Gastroesophageal sphincter (tissue), 4 donors: ENCODE measurements at regions not wholly inside any gene's neighbourhood (a gene's known extent, or its start where the extent isn't known, plus 50 kb on each side); places are given as distances from the start of the nearest gene placed in this dataset.

ENCODE experiments used
- ATAC-seq: fragments of 150-250 bp; one replicate; pipeline ENCODE4 v1.9.1; 2016; ENCODE audit warnings: mild to moderate bottlenecking, moderate library complexity
- H3K27ac ChIP-seq, 4 donors: fragments of 200-600 bp; sonication (generic) in 3 of 4; 1 replicate in 3 of 4; 2 replicates in 1 of 4; pipeline ENCODE4 v1.5.1; 2016 to 2019
- H3K27me3 ChIP-seq: fragments of 200-600 bp; sonication (generic); one replicate; pipeline ENCODE4 v1.5.1; 2019
- H3K36me3 ChIP-seq, 2 donors: fragments of 200-600 bp; sonication (generic); one replicate each; pipeline ENCODE4 v1.5.1; 2019; ENCODE audit warnings: control low read depth in 1 of 2
- H3K4me1 ChIP-seq, 3 donors: fragments of 200-600 bp; sonication (generic); 1 replicate in 2 of 3; 2 replicates in 1 of 3; pipeline ENCODE4 v1.5.1; 2016 to 2019; ENCODE audit warnings: control low read depth in 2 of 3
- H3K4me3 ChIP-seq, 2 donors: fragments of 200-600 bp; sonication (generic); one replicate each; pipeline ENCODE4 v1.5.1; 2019; ENCODE audit warnings: mild to moderate bottlenecking in 1 of 2, moderate library complexity in 1 of 2
- H3K9me3 ChIP-seq, 3 donors: fragments of 200-600 bp; sonication (generic); one replicate each; pipeline ENCODE4 v1.5.1; 2017 to 2019; ENCODE audit warnings: control low read depth in 2 of 3
- EP300 ChIP-seq: sonication (generic); formaldehyde crosslinking; IDR thresholded peaks from one replicate; pipeline ENCODE4 v1.6.1; 2017; ENCODE audit warnings: antibody characterized with exemption, mild to moderate bottlenecking
- POLR2A ChIP-seq, 2 donors: fragments of 450-650 bp; IDR thresholded peaks; one replicate each; pipeline ENCODE4 v1.6.1; 2017; ENCODE audit warnings: antibody characterized with exemption in 2 of 2, mild to moderate bottlenecking in 2 of 2, moderate library complexity in 1 of 2
- POLR2AphosphoS5 ChIP-seq: sonication (generic); formaldehyde crosslinking; IDR thresholded peaks from one replicate; pipeline ENCODE4 v1.6.1; 2017; ENCODE audit warnings: antibody characterized with exemption
- WGBS, 2 donors: methylation state at CpG; one replicate each; pipeline ENCODE4 v1.1.5; 2018; ENCODE audit warnings: low coverage in 1 of 2; 5-methylcytosine and 5-hydroxymethylcytosine counted together
- TF ChIP-seq, protein P1 (sequence below), 4 experiments: fragments of 200-600 bp in 2 of 4; fragments of 450-650 bp in 2 of 4; sonication (generic) in 1 of 4; IDR thresholded peaks; one replicate each; pipeline ENCODE4 v1.5.1; 2017 to 2019; ENCODE audit warnings: antibody characterized with exemption in 4 of 4, mild to moderate bottlenecking in 2 of 4, moderate library complexity in 2 of 4

DNA sequence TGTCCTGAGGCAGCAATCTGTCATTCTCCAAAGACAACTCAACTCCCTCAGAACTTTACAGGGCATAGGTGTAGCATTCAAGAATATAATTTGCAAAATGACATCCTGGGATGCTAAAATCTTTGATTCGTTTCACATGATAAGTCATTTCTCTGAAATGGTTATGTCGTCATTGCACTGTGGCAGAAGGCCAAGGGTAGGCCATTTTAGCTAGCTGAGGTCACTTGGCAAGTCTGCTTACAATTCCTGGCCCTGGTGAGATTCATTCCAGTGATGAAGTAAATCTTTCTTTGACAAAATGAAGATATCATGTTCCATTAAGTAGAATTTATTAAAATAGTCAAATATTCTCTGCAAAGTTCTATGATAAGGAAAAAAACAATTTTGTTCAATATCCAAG is 1410.3 kb upstream of the LRRTM1 start:
- Histone ChIP-seq H3K36me3 (no peaks in the 10 kb centered on the region), H3K27ac (no peak overlapping the region), H3K27me3 (no peaks in the 10 kb centered on the region), H3K4me3 (no peak overlapping the region), H3K9me3 (no peaks in the 10 kb centered on the region), H3K4me1 (no peaks in the 10 kb centered on the region)
- ATAC-seq, result no peak
- TF ChIP-seq, protein P1, sequence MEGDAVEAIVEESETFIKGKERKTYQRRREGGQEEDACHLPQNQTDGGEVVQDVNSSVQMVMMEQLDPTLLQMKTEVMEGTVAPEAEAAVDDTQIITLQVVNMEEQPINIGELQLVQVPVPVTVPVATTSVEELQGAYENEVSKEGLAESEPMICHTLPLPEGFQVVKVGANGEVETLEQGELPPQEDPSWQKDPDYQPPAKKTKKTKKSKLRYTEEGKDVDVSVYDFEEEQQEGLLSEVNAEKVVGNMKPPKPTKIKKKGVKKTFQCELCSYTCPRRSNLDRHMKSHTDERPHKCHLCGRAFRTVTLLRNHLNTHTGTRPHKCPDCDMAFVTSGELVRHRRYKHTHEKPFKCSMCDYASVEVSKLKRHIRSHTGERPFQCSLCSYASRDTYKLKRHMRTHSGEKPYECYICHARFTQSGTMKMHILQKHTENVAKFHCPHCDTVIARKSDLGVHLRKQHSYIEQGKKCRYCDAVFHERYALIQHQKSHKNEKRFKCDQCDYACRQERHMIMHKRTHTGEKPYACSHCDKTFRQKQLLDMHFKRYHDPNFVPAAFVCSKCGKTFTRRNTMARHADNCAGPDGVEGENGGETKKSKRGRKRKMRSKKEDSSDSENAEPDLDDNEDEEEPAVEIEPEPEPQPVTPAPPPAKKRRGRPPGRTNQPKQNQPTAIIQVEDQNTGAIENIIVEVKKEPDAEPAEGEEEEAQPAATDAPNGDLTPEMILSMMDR (IDR thresholded peaks at IDR 0.05), result no peak
- no peak for TF ChIP-seq EP300
- TF ChIP-seq POLR2A (IDR thresholded peaks at IDR 0.05), result no peak
- TF ChIP-seq POLR2AphosphoS5, result no peak
- WGBS, 2 donors, result 32 to 67% methylated on average over 1 to 2 of the region's 2 CpGs

DNA sequence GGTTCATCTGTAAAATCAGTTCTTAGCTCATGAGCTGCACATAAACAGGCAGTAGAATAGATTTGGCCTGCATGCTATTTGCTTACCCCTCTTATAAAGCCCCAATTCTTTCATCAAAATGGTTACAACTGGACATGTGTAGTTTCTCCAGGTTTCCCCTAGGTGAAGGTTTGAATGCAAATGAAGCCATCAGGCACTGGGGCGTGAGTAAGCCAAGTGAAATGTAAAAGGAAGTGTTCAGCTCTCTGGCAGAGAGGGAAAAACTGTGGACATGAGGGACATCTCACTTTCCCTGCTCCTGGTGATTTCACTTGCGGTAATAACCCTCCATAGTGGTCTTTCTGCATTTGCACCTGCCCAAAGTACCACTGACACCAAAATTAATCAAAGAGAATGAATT is 1402.3 kb upstream of the LRRTM1 start:
- 86 to 95% methylated on average over 1 to 2 of the region's 2 CpGs for WGBS, 2 donors
- TF ChIP-seq POLR2AphosphoS5, result no peak
- no peak for TF ChIP-seq EP300
- TF ChIP-seq POLR2A (IDR thresholded peaks at IDR 0.05), result no peak
- TF ChIP-seq, protein P1 (IDR thresholded peaks at IDR 0.05), result no peak
- no peaks in the 10 kb centered on the region for H3K4me1 ChIP-seq
- H3K9me3 ChIP-seq, result no peaks in the 10 kb centered on the region
- H3K4me3 ChIP-seq, result no peak overlapping the region
- H3K36me3 ChIP-seq, result no peaks in the 10 kb centered on the region
- ATAC-seq, result no peak
- no peak overlapping the region for H3K27ac ChIP-seq
- H3K27me3 ChIP-seq, result no peaks in the 10 kb centered on the region

DNA sequence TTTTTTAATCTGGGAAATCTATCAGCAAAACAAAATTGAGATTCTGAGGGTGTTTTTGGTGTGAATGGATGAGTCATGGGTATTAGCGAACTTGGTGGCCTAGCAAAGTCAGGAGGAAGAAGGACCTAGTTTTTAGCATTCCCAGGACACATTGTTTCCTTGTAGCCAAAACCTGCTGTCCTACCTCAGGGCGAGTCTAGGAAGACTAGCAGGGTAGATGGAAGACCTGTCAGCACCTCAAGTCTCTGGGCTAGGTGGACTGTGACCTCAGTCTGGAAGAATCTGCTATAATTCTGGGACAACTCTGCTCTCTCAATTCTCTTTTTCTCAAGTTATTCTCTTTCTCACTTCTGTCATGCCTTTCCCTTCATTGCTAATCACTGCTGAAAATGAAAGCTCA is 1399.3 kb upstream of the LRRTM1 start:
- 93 to 100% methylated on average over 1 to 2 of the region's 2 CpGs for WGBS, 2 donors
- H3K36me3 ChIP-seq, result no peaks in the 10 kb centered on the region

DNA sequence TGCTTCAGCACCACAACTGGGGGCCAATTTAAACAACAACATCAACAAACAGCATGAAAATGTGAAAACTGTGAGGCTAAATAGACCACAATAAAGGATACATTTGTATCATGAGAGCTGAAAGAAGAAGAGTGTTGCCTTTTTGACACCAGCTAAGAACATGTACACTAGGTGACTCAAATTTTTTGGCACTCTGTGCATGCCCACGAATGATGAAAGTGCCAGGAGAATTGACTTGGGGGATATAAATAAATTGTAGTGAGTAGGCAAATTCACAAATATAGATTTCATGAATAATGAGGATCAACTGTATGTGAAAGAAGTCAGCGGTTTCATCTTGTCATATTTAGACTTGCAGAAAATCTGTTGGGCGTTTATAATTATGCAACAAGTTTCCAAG is 1388.0 kb upstream of the LRRTM1 start:
- 47 to 77% methylated on average over 3 of the region's 3 CpGs for WGBS, 2 donors
- TF ChIP-seq, protein P1 (IDR thresholded peaks at IDR 0.05), result no peak
- no peak for TF ChIP-seq POLR2A (IDR thresholded peaks at IDR 0.05)
- TF ChIP-seq POLR2AphosphoS5, result no peak
- TF ChIP-seq EP300, result no peak
- Histone ChIP-seq H3K9me3 (no peaks in the 10 kb centered on the region), H3K4me1 (no peaks in the 10 kb centered on the region), H3K27me3 (no peaks in the 10 kb centered on the region), H3K4me3 (no peak overlapping the region), H3K36me3 (no peaks in the 10 kb centered on the region), H3K27ac (no peak overlapping the region)
- ATAC-seq, result no peak

More for the DNA sequence above, 1399.3 kb upstream of the LRRTM1 start:
- H3K27ac ChIP-seq, result no peak overlapping the region
- no peaks in the 10 kb centered on the region for H3K27me3 ChIP-seq
- H3K4me1 ChIP-seq, result no peaks in the 10 kb centered on the region
- H3K4me3 ChIP-seq, result no peak overlapping the region
- TF ChIP-seq, protein P1 (IDR thresholded peaks at IDR 0.05), result no peak
- TF ChIP-seq EP300 (no peak), POLR2A (IDR thresholded peaks at IDR 0.05) (no peak)
- ATAC-seq, result no peak
- no peaks in the 10 kb centered on the region for H3K9me3 ChIP-seq

GRCh38 chr2:81675641-81676040 is 1371.1 kb upstream of the LRRTM1 start:
- no peak for ATAC-seq
- Histone ChIP-seq H3K36me3 (no peaks in the 10 kb centered on the region), H3K27me3 (no peaks in the 10 kb centered on the region), H3K4me1 (peaks cover 0 to 2% (median 0%) of the 10 kb centered on the region in 3 donors), H3K27ac (no peak overlapping the region), H3K9me3 (no peaks in the 10 kb centered on the region), H3K4me3 (no peak overlapping the region)
- WGBS, 2 donors, result 74 to 91% methylated on average over 2 of the region's 2 CpGs
- no peak for TF ChIP-seq POLR2A (IDR thresholded peaks at IDR 0.05)
- TF ChIP-seq, protein P1 (IDR thresholded peaks at IDR 0.05), result no peak
- no peak for TF ChIP-seq EP300
- no peak for TF ChIP-seq POLR2AphosphoS5
